ENCODE measurements at regions not wholly inside any gene's neighbourhood (a gene's known extent, or its start where the extent isn't known, plus 50 kb on each side); places are given as distances from the start of the nearest gene placed in this dataset.
A peak's percentile ranks its signal among the peaks of the same experiment; 100 is the strongest.
"Not testable (repeated sequence)": the region's sequence is repeated elsewhere in the genome, so short reads cannot be mapped to it uniquely, and the experiment has no call there.

DNA sequence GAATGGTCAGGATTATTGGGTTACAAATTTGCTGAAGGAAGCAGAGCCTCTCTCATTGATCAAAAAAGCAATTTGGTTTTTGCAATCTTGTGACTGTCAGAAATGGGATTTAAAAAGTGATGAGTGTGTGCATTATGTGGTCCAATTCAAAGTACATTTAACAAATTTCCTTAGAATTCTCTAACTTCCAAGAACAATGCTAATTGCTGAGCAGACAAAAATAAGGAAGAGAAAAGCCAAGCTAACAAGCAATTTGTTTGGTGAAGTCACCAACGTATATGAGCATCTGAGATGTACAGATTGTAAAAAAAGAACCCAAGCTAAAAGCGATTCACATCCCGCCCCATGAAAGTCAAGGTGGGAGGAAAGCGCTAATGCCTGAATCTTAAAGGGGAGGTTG is 1643.9 kb downstream of the CDH8 start:
- DNase-seq (ENCODE audit: low read depth), result no peak

DNA sequence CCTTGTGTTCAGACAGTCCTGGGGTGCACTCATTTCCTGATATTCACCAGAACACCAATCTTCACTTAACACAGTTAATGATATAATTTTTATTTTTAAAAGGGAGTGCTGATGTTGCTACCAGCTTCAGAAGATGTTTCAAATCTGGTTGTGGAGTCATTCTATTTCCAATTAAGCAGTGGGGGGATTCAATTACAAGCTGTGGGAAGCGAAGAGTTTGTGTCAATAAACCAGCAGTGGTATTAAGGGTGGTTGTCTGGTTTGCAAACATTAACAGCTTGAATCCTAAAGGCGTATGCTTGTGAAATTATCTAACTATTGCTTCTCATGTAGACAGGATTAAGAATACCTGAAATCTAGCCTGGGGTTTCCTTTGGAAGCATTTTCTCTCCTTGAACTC is 1637.5 kb upstream of the GOT2 start:
- no peak for DNase-seq (ENCODE audit: low read depth)

DNA sequence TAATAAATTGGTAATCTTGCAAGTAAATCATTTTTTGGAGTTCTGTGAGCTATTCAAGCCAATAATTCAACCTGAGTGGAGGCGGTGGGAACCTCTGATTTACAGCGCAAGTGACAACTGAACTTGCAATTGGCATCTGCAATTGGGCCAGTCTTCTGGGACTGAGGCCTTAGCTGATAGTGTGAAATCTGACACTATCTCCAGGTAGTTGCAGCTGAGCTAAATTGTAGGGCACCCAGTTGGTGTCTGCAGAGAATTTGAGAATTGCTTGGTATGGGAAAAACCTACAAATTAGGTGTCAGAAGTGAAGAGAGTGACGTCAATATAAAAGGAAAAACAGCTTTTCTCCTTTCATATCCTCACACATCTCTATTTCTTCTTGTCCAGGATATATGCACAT is 1633.6 kb upstream of the GOT2 start:
- no peak for DNase-seq (ENCODE audit: low read depth)

DNA sequence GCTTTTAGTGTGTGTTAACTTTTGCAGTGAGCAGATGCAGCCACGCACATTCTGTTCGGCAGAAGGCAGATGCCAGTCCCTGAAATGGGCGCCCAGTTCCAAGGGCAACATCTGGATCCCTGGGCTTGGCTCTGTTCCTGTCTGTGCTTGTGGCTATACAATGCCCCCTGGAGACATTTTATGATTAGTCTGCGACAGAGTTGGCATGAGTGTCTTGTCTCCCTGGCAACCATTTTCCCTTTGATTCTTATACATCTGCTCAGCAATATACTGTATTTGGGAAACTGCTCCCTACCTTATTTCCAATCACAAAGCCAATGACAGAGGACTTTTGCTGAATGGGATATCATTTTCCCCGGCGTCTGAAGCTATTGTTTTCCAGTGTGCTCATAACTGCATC is 1629.5 kb upstream of the GOT2 start:
- DNase-seq (ENCODE audit: low read depth), result no peak

DNA sequence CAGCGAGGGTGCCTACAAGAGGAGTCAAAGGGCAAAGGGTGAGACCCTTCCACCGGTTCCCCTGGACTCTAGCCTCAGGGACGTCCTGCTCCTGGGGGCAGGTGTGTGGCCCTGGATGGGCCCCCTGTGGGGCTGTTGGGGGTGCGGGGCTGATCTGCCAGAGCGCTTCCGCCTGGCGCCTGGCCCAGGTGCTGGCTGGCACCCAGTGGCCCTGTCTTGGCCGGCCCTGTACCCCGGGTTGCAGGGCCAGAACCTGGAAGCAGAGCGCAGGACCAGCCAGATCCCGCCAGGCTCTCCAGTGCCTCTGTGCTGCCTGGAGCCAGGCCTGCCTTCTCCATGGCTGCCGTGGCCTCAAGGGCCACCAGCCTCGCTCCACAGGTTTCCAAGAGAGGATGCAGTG is 1625.8 kb upstream of the GOT2 start:
- not testable (repeated sequence) for DNase-seq (ENCODE audit: low read depth)

DNA sequence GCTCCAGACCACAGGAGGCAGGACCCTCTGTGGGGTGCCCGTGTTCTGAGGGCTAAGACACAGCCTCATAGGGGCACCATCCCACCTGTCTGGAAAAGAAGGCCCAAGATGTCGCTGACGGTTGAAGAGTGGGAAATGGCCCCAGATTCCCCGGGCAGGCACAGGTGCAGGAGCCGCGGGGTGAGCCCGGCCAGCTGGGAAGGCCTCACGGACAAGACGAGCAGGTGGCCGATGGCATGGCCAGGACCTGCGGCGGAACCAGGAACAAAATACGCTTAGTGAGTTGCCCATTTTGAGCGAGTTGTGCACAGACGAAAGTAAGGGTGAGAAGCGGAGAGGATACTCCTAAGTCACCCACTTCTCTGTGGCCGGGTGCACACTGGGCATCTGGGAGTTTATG is 1625.3 kb upstream of the GOT2 start:
- not testable (repeated sequence) for DNase-seq (ENCODE audit: low read depth)

DNA sequence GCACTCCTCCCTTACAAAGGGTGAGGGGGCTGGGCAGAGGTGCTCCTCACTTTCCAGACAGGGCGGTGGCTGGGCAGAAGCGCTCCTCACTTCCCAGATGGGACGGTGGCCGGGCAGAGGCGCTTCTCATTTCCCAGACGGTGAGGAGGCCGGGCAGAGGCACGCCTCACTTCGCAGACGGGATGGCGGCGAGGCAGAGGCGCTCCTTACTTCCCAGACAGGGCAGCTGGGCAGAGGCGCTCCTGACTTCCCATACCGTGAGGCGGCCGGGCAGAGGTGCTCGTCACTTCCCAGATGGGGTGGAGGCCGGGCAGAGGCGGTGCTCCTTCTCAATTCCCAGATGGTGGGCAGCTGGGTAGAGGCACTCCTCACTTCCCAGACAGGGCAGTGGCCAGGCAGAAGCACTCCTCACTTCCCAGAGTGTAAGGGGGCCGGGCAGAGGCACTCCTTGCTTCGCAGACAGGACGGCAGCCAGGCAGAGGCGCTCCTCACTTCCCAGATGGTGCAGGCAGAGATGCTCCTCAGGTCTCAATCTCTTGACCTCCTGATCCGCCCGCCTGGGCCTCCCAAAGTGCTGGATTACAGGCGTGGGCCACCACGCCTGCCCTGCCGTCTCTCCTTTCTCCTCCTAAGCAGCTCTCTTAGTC is 1623.9 kb upstream of the GOT2 start:
- not testable (repeated sequence) for DNase-seq (ENCODE audit: low read depth)

DNA sequence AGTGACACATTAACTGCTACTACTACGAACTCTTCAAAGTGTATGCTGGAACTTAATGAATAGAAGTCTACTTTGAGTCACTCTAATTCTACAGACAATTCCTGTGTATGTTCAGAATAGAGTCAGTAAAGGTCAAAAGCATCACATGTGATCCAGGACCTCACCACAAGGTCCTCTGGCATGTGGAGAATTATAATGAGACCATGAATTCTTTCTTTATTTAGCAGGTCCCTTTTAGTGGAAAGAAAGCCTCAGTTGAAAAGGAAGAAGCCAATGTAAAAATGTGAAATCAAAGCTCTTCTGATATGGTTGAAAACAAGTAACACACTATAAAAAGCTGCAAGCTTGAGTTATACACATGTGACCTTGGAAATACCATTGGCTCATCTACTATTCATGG is 1612.1 kb upstream of the GOT2 start:
- no peak for DNase-seq (ENCODE audit: low read depth)

DNA sequence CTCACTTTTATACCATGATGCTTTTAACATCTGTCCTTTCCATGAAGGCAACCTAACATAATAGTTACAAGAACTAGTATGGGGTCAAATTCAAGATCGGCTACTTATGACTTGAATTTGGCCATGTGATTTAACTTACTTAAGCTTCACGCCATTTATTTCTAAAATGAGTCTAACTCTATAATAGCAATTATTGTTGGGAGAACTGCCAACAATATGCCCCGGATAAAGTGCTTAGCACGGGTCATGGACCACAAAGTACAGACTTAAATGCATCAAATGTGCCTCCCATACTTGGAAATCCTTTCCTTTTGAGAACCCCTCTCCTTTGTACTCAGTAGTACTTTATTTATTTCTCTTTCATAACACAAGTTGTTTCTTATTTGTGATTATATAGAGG is 1603.6 kb upstream of the GOT2 start:
- DNase-seq (ENCODE audit: low read depth), result no peak

DNA sequence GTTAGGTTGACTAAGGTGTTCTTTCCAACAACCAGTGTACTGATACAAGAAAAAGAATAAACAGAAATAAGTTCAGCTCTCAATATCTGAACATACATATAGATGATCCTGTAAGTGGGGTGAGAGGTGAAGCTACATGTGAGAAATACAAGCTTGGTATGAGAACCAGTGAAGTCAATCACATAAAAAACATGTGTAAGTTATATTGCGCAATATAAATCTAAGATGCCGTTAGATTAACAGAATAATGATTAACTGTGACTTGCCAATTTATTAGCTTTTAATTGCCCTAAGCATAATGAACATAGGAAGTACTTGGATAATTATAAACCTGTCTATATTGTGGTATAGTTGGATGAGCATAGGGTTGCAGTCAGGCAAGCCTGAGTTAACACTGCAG is 1597.1 kb upstream of the GOT2 start:
- no peak for DNase-seq (ENCODE audit: low read depth)

DNA sequence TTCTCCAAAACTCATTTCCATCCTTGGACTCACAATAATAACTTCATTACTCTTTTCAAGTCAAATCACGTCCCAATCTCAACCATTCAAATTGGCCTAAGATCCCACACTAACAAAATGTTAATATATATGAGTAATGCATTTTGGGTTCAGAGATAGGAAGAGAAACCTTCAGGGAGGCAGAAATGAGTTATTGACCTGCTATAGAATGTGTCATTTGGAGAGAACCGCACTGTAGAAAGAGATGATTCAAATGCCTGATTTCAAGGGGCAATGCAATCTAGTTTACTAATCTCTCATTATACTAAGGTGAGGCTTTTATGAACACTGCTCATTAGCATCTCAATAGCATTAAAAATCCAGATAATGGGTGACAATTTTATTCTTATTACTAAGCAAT is 1595.0 kb upstream of the GOT2 start:
- no peak for DNase-seq (ENCODE audit: low read depth)

DNA sequence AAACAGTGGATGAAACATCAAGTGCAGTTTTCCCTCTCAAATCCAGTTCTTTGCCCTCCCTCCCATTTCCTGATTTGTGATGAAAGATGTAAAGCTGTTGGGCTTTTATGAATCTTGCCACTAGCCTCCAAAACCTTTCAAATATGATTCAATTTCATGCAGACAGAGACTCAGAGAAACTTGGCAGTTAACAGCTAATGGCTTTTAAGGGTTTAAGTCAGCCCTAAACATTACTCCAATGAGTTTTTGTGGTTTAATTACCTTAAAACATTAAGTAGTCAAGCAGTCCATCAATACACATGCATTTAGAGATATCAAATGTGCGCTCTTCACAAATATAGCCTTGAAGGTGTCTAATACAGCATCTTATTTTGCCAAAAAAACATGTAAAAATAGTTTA is 1594.0 kb upstream of the GOT2 start:
- DNase-seq (ENCODE audit: low read depth), result no peak

DNA sequence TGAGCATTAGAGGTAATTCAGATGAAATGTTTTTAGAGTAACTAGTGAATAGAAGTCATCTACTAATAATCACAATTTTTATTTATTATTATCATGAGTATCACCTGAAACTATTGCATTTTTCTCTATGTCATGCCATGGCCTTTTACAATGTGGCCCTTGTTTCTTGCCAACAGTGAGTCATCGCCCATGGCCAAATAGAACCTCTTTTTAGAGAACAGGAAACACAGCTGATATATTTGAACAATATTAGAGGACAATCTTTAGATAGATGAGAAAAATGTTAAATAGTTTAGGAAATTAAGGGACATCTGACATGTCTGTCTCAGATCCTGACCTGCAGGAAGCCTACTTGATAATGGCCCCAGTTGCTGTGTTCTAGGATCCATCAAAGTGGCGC is 1584.4 kb upstream of the GOT2 start:
- no peak for DNase-seq (ENCODE audit: low read depth)

DNA sequence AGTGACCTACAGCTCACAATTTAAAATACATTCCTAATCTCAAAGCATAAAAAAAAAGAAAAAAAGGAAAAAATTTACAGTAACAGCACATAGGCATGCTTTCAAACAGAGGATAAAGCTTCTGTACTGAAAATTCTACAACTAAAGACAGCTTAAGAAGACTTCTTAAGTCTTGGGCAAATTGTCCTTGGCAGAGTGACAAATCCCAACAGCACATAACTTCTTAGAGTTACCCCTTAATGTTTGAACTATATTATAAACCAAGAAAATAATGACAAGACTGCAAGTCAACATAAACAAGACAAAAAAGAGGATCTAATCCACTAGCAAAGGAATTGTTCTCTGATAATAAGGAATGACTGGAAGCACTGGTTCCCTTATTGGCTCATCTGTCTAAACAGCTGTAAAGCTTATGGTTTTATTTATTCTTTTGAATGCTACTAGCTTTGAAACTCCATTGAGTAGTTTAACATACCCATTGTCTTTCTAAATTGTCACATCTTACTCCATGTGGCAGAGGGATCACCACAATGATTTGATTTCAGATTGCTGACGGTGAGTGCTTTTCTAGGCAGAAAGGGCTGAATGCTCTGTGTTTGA is 1576.8 kb upstream of the GOT2 start:
- DNase-seq (ENCODE audit: low read depth), result no peak

DNA sequence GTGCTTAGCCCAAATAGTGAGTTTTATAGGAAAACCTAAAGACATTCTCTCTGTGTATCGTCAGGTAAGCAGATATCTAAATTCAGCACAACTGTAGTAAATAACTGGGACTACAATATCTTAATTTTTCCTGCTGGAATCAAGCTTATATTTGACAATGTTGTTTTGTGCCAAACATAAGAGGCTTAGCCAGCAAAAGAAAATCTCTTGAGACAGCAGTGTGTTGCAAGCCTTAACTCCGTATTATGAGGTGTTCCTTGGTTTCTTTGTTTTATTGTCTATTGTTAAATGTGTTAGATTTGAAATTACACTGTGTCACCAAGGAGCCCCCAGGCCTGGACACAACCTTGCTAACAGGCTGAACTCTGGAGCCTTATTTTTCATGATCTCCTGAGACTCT is 1570.6 kb upstream of the GOT2 start:
- DNase-seq (ENCODE audit: low read depth), result no peak

DNA sequence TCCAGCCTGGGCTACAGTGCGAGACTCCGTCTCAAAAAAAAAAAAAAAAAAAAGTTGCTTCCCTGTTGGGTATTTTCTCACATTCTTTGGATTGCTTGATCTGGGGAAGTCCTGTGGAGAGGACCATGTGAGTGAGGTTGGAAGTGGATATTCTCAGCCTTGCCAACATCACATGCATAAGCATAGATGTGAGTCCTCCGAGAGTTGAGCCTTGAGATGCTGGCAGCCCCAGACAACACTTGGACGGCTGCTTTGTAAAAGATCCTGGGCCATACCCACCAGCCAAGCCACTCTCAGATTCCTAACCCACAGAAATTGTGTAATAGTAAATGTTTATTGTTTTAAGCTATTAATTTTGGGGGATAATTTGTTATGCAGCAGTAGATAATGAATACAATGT is 1570.0 kb upstream of the GOT2 start:
- DNase-seq (ENCODE audit: low read depth), result no peak

DNA sequence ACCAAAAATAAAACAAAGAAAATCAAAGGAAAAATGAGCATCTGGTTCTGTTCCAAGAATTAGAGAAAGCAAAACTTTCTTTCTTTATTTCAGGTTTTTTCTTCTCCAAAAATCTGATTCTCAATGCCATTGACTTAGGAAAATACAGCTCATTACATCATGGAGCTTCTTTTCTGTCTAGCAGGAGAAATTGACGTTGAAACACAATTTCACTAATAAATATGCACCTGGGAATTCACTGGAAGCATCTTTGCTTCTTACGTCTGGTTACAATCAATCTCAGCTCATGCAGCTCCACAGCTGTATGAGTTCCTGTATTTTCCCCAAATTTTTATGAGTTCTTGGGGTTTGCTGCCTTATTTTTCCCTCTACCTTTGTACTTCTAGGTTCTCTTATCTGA is 1568.6 kb upstream of the GOT2 start:
- DNase-seq (ENCODE audit: low read depth), result peak; percentile 71

DNA sequence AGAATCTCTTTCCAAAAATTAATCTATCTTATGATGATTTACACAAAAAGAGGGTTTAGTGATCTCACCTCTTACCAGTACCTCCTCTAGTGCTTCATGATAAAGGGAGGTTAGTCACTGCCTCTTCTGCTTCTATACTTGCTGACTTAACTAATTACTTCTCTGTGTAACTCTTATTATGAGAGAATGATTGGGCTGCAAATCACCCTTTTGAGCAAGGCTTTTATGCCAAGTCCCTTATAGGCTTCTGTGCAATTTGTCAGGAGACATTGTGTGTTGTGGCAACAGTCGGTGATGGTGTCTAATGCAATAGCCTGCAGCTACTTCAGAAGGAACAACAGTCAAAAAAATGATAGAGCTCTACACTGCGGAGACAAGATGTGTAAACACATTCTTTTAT is 1568.1 kb upstream of the GOT2 start:
- no peak for DNase-seq (ENCODE audit: low read depth)

DNA sequence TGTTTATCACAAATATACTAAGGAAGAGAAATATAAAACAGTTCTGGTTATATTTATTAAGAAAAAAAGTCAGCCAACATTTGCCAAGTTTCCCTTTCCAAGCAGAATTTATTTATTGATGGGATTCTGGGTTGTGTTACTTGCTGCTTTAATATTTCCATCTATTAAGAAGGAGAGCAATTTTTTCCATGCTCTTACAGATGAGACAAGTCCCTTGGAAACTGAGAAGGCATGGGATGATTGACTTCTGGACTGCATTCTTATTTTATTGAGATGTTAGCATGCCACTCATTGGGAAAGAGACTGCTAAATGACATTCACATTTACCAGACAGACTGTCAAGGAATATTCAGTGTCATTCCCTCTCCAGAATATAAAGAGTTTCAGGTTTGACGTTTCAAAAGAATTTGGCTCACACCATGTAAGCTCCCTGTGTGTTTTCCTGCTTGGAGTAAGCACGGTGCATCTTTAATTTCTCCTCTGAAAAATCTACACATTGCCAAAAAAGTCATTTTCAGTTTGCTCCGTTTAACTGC is 1565.2 kb upstream of the GOT2 start:
- DNase-seq (ENCODE audit: low read depth), result no peak

DNA sequence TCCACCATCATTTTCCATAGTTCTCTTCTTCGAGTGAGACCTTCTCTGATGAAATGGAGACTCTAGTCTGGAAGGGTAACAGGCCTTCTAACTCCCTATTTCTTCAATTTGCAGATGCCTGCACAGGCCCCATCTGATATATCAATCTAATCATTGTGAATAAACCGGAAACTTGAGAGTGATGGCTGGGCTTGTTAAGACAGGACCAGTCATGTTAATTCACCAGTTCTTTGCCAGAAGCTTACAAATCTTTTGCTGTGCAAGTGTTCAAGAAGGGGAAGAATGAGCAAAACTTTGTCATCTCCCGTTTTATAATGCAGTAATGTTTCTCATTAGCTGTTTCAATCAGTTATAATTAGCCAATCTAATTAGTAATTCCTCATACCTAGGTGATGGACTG is 1561.3 kb upstream of the GOT2 start:
- DNase-seq (ENCODE audit: low read depth), result no peak

DNA sequence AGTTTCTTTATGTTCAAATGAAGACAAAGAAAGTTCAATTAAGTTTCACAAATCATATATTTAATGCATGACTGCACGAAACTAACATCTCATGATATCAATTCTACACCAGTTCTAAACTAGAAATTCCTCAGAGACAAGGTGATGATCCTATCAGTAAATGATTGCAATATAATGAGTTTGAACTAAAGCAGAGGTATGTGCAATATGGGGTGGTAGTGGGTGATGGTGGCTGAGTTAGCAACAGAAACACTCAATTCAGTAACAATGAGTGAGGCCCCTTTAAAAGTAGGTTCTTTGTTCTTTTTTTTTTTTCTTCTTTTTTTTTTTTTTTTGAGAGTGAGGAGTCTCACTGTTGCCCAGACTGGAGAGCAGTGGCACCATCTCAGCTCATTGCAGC is 1551.7 kb upstream of the GOT2 start:
- no peak for DNase-seq (ENCODE audit: low read depth)

DNA sequence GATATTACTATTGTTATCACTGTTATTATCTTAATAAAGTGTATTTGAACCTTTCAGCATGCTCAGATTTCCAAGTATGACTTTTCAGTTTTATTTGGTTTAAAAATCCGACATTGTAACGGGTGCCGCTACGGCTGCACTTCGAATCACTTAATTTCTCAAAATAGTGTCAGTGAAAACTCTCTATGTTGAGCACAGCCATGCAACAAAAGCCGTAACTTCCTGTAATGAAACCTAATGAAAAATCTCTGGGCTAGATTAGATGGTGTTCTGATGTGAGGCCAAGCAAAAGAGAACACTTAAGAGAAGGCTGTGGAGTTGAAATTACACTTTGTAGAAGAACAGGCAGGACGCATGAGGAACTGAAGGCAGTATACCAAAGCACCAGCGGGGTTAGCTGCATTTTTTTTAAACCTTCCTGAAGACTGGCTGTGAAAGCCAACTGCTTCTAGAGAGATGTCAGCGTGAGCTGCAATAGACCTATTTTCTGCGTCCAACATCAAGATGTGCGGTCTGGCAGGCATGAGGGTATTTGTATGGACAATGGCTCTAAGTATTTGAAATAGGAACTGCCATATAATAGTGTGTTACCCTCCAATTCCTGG is 1545.0 kb upstream of the GOT2 start:
- no peak for DNase-seq (ENCODE audit: low read depth)

DNA sequence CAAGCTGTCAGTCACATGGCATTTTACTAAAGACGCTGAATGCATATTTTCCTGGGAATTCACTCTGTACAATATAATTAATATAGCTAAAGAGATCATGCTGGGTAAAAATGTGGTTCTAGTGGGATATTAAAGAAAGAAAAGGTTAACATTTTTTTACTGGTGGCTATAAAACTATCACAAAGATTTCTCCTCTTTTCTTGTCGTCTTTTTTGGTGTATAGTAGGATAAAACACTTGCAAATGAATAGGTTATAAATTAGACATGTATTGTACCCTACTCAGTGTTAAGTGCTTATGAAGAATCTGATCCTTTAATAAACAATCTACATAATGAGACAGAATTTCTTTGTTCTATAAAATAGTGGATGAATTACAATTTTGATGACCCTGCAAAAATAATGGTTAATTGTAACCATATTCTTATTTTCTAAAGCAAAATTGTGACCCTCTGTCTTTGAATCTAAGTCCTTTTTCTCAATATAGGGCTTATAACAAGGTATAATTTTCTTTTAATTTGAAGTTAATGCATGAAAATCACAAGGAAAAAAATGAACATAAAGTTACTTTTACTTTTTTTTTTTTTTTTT is 1540.4 kb upstream of the GOT2 start:
- DNase-seq (ENCODE audit: low read depth), result no peak
